Skeletal muscle tissue (tissue), 3 donors: ENCODE measurements at regions not wholly inside any gene's neighbourhood (a gene's known extent, or its start where the extent isn't known, plus 50 kb on each side); places are given as distances from the start of the nearest gene placed in this dataset.

Experiments used
- H3K27ac ChIP-seq: one replicate; pipeline ENCODE4 v1.7.0; 2013; ENCODE audit warnings: mild to moderate bottlenecking, low read depth, low read length, inconsistent platforms
- H3K27me3 ChIP-seq, 3 donors: one replicate each; pipeline ENCODE4 v1.7.0; 2013; ENCODE audit warnings: low read length in 3 of 3; ENCODE audit not compliant: control insufficient read depth in 3 of 3, insufficient read depth in 3 of 3
- H3K36me3 ChIP-seq, 3 donors: one replicate each; pipeline ENCODE4 v1.7.0; 2013; ENCODE audit warnings: low read length in 3 of 3; ENCODE audit not compliant: control insufficient read depth in 3 of 3, insufficient read depth in 3 of 3
- H3K4me1 ChIP-seq, 3 donors: one replicate each; pipeline ENCODE4 v1.7.0; 2013; ENCODE audit warnings: low read length in 3 of 3, mild to moderate bottlenecking in 3 of 3; ENCODE audit not compliant: control insufficient read depth in 3 of 3, insufficient read depth in 3 of 3
- H3K4me3 ChIP-seq, 3 donors: one replicate each; pipeline ENCODE4 v1.7.0; 2013; ENCODE audit warnings: low read length in 3 of 3
- H3K9ac ChIP-seq, 3 donors: one replicate each; pipeline ENCODE4 v1.7.0; 2013; ENCODE audit warnings: low read length in 3 of 3, mild to moderate bottlenecking in 3 of 3, moderate library complexity in 2 of 3, low read depth in 1 of 3
- H3K9me3 ChIP-seq, 3 donors: one replicate each; pipeline ENCODE4 v1.7.0; 2013; ENCODE audit warnings: low read length in 3 of 3; ENCODE audit not compliant: control insufficient read depth in 3 of 3
- donor health status: Osteomylitis.

DNA sequence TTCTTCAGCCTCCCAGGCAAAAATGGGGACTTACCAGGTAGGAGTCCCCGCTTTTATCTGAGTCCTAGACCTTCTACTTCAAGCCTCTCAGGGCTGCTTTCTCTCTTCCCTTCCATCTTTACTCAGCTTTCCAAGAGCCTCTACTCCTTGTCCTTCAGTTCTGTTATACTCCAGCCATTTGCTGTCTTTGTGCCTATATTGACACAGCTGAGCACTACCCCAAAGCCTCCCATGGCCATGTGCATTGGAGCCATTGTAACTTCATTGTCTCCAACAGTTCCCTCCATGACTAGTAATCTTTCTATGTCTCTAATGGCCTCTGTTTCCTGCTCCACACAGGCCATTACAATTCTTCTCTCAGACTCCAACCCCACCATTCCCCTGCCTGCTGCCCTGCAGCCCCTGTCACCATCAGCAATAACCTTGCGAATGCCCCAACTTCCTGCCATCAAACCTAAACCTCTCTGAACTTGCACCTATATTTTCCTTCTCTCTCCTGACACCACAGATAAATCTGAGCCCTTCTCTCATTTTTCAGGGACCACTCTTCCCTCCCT lies 77.9 kb upstream of the ADPGK start:
- H3K36me3 ChIP-seq, result peaks cover 0 to 2% (median 0%) of the 10 kb centered on the region in 3 donors
- no peak overlapping the region for H3K27ac ChIP-seq
- no peaks in the 10 kb centered on the region for H3K27me3 ChIP-seq
- H3K4me3 ChIP-seq, result no peak overlapping the region
- H3K4me1 ChIP-seq, result no peaks in the 10 kb centered on the region
- no peaks in the 10 kb centered on the region for H3K9me3 ChIP-seq
- no peak overlapping the region for H3K9ac ChIP-seq

DNA sequence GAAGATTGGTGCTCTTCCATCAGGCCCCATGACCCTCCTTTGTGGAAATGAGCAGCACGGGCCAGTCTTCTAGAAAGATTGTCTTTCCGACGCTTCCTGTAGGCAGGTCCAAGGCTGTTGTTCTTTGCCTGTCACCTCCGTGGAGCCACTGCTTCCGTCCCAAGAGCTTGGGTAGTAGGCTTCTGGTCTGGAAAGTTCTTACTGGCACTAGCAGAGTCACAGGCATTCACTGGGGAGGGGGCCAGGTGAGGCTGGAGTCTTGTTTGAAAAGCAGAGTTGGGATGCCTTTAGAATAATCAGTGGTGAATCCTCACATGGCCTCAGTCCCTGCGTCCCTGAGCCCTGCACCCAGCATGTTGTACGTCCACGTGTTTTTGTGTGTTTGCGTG lies 76.2 kb upstream of the ADPGK start:
- H3K27me3 ChIP-seq, result no peaks in the 10 kb centered on the region
- peaks cover 0 to 2% (median 0%) of the 10 kb centered on the region in 3 donors for H3K36me3 ChIP-seq
- H3K9ac ChIP-seq, result no peak overlapping the region
- no peak overlapping the region for H3K4me3 ChIP-seq
- H3K9me3 ChIP-seq, result no peaks in the 10 kb centered on the region
- no peaks in the 10 kb centered on the region for H3K4me1 ChIP-seq
- H3K27ac ChIP-seq, result no peak overlapping the region

DNA sequence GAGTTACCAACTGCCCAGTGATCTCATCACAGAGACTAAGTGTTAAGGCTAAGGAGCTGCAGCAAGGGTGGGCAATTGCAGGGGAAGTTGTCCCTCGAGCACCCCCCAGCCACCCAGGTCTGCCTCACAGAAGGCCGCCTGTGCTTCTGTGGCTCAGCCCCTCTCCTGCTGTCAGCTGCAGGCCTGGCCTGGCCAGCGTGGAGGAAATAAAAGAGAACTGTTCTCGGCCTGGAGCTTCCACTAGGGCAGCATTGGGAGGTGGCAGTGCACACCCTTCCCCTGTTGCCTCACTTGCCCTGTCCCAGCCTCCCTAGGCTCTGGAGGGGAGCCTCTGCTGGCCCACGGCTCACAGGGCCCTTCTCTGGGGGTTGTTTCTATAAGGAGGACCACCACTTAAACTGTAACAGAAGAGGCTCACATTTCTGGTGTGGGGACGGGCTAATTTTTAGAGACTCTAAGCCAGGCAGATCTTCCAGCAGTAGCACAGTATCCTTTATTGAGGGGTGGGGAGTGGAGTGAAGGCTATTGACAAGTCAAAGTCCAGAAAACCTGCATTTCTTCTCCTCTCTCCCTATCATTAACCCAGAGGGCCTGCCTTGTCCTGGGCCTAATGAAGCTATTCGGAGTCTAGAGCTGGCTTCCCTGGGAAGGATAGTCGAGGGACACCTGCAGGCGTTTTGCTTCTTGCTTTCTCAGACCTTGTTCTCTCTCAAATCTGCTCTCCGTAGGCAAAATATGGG lies 75.6 kb upstream of the ADPGK start:
- Histone ChIP-seq H3K27ac (no peak overlapping the region), H3K9ac (no peak overlapping the region), H3K36me3 (peaks cover 0 to 2% (median 0%) of the 10 kb centered on the region in 3 donors), H3K9me3 (no peaks in the 10 kb centered on the region), H3K27me3 (no peaks in the 10 kb centered on the region), H3K4me1 (no peaks in the 10 kb centered on the region), H3K4me3 (no peak overlapping the region)

GRCh38 chr15:72858205-72858604 lies 74.6 kb upstream of the ADPGK start:
- Histone ChIP-seq H3K4me1 (no peaks in the 10 kb centered on the region), H3K27ac (no peak overlapping the region), H3K27me3 (no peaks in the 10 kb centered on the region), H3K4me3 (no peak overlapping the region), H3K9ac (no peak overlapping the region), H3K36me3 (peaks cover 0 to 2% (median 0%) of the 10 kb centered on the region in 3 donors), H3K9me3 (no peaks in the 10 kb centered on the region)

GRCh38 chr15:72857331-72858063 lies 73.9 kb upstream of the ADPGK start:
- Histone ChIP-seq H3K36me3 (peaks cover 0 to 2% (median 0%) of the 10 kb centered on the region in 3 donors), H3K9ac (no peak overlapping the region), H3K27me3 (no peaks in the 10 kb centered on the region), H3K9me3 (no peaks in the 10 kb centered on the region), H3K4me1 (peaks cover 0 to 2% (median 2%) of the 10 kb centered on the region in 3 donors), H3K4me3 (no peak overlapping the region), H3K27ac (no peak overlapping the region)

- Histone ChIP-seq H3K27me3 (no peaks in the 10 kb centered on the region), H3K9me3 (no peaks in the 10 kb centered on the region), H3K4me3 (no peak overlapping the region), H3K36me3 (peaks cover 0 to 2% (median 0%) of the 10 kb centered on the region in 3 donors), H3K27ac (no peak overlapping the region), H3K9ac (no peak overlapping the region), H3K4me1 (peaks cover 3 to 8% (median 6%) of the 10 kb centered on the region in 3 donors)
Observed at GRCh38 chr15:72856549-72857040, 73.0 kb upstream of the ADPGK start.

- Histone ChIP-seq H3K9ac (no peak overlapping the region), H3K27ac (no peak overlapping the region), H3K36me3 (peaks cover 0 to 2% (median 0%) of the 10 kb centered on the region in 3 donors), H3K9me3 (no peaks in the 10 kb centered on the region), H3K4me1 (peaks cover 6 to 14% (median 10%) of the 10 kb centered on the region in 3 donors), H3K27me3 (no peaks in the 10 kb centered on the region), H3K4me3 (no peak overlapping the region)
Observed at GRCh38 chr15:72855791-72856190, 72.2 kb upstream of the ADPGK start.

GRCh38 chr15:72852273-72852672 lies 68.7 kb upstream of the ADPGK start:
- Histone ChIP-seq H3K4me1 (peaks cover 11 to 16% (median 15%) of the 10 kb centered on the region in 3 donors), H3K9ac (no peak overlapping the region), H3K36me3 (no peaks in the 10 kb centered on the region), H3K4me3 (no peak overlapping the region), H3K27me3 (no peaks in the 10 kb centered on the region), H3K9me3 (no peaks in the 10 kb centered on the region), H3K27ac (no peak overlapping the region)

DNA sequence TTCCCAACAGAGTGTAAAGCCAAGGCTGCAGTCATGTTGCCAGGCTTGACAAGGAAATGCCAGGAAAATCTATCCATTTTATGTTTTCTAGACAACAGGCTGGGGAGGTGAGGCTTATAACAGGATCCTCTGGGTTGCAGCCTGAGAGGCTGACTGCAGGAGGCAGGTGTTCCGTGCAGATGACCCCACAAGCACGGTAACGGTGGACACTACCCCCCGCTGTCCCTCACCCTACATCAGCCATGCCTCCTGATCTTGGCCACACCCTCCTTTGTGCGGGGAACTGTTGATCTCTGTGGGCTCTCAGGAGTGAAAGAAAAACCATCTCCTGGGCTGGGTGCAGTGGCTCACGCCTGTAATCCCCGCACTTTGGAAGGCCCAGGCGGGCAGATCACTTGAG lies 68.0 kb upstream of the ADPGK start:
- no peaks in the 10 kb centered on the region for H3K9me3 ChIP-seq
- H3K4me1 ChIP-seq, result peaks cover 11 to 16% (median 15%) of the 10 kb centered on the region in 3 donors
- no peak overlapping the region for H3K27ac ChIP-seq
- H3K4me3 ChIP-seq, result no peak overlapping the region
- H3K27me3 ChIP-seq, result no peaks in the 10 kb centered on the region
- H3K36me3 ChIP-seq, result no peaks in the 10 kb centered on the region
- H3K9ac ChIP-seq, result no peak overlapping the region

GRCh38 chr15:72850833-72851232 lies 67.3 kb upstream of the ADPGK start:
- no peak overlapping the region for H3K9ac ChIP-seq
- H3K27me3 ChIP-seq, result no peaks in the 10 kb centered on the region
- H3K4me3 ChIP-seq, result no peak overlapping the region
- H3K9me3 ChIP-seq, result no peaks in the 10 kb centered on the region
- H3K4me1 ChIP-seq, result peaks cover 11 to 19% (median 15%) of the 10 kb centered on the region in 3 donors
- H3K27ac ChIP-seq, result no peak overlapping the region
- H3K36me3 ChIP-seq, result no peaks in the 10 kb centered on the region
